Mesenchymal stem cell (in vitro differentiated cells and primary cell): ENCODE measurements at regions not wholly inside any gene's neighbourhood (a gene's known extent, or its start where the extent isn't known, plus 50 kb on each side); places are given as distances from the start of the nearest gene placed in this dataset.

Experiments used
- DNase-seq: peaks from one replicate; pipeline ENCODE4 v3.0.0-alpha.2; 2013
- H2AFZ ChIP-seq: one replicate; pipeline ENCODE4 v1.6.1; 2013; ENCODE audit warnings: low read depth, mild to moderate bottlenecking, control low read depth, inconsistent platforms, low read length, moderate library complexity
- H2AK5ac ChIP-seq: 2 replicates; pipeline ENCODE4 v1.6.1; 2013; ENCODE audit warnings: low read length, moderate library complexity, mild to moderate bottlenecking, inconsistent platforms; ENCODE audit not compliant: severe bottlenecking
- H2BK120ac ChIP-seq: one replicate; pipeline ENCODE4 v1.6.1; 2013; ENCODE audit warnings: low read depth, mild to moderate bottlenecking, inconsistent platforms, low read length, moderate library complexity
- H2BK12ac ChIP-seq, 2 experiments: one replicate each; pipeline ENCODE4 v1.6.1; 2013; ENCODE audit warnings: inconsistent platforms in 2 of 2, low read length in 2 of 2, mild to moderate bottlenecking in 2 of 2, moderate library complexity in 2 of 2, control low read depth in 1 of 2
- H2BK15ac ChIP-seq: one replicate; pipeline ENCODE4 v1.6.1; 2013; ENCODE audit warnings: mild to moderate bottlenecking, low read depth, inconsistent platforms; ENCODE audit not compliant: poor library complexity, severe bottlenecking
- H2BK5ac ChIP-seq: 2 replicates; pipeline ENCODE4 v1.6.1; 2013; ENCODE audit warnings: low read depth, mild to moderate bottlenecking, low read length, control low read depth, inconsistent platforms; ENCODE audit not compliant: poor library complexity, severe bottlenecking
- H3K14ac ChIP-seq, 2 experiments: one replicate each; pipeline ENCODE4 v1.6.1; 2013; ENCODE audit warnings: inconsistent platforms in 2 of 2, low read length in 2 of 2, control low read depth in 1 of 2, mild to moderate bottlenecking in 1 of 2, moderate library complexity in 1 of 2
- H3K18ac ChIP-seq, 2 experiments: one replicate each; pipeline ENCODE4 v1.6.1; 2013; ENCODE audit warnings: inconsistent platforms in 2 of 2, low read length in 2 of 2, control low read depth in 1 of 2, low read depth in 1 of 2, mild to moderate bottlenecking in 1 of 2
- H3K23ac ChIP-seq, 2 experiments: one replicate each; pipeline ENCODE4 v1.6.1; 2013; ENCODE audit warnings: inconsistent platforms in 2 of 2, low read length in 2 of 2, mild to moderate bottlenecking in 2 of 2, moderate library complexity in 2 of 2, control low read depth in 1 of 2
- H3K27ac ChIP-seq: 2 replicates; pipeline ENCODE4 v1.5.1; 2013; ENCODE audit warnings: mild to moderate bottlenecking, moderate library complexity, low read length, control low read depth, inconsistent platforms; ENCODE audit not compliant: poor library complexity, severe bottlenecking
- H3K27me3 ChIP-seq, 2 experiments: 2 replicates each; pipeline versions ENCODE4 v1.6.1 to v1.7.0; 2013; ENCODE audit warnings: low read length in 2 of 2, mild to moderate bottlenecking in 2 of 2, moderate library complexity in 2 of 2, control low read depth in 1 of 2, inconsistent platforms in 1 of 2; ENCODE audit not compliant: control insufficient read depth in 1 of 2, insufficient read depth in 1 of 2
- H3K36me3 ChIP-seq, 2 experiments: 2 replicates each; pipeline versions ENCODE4 v1.6.1 to v1.7.0; 2013; ENCODE audit warnings: low read length in 2 of 2, control low read depth in 1 of 2, inconsistent platforms in 1 of 2, low read depth in 1 of 2, mild to moderate bottlenecking in 1 of 2; ENCODE audit not compliant: insufficient read depth in 2 of 2, control insufficient read depth in 1 of 2
- H3K4ac ChIP-seq, 2 experiments: one replicate each; pipeline ENCODE4 v1.6.1; 2013; ENCODE audit warnings: inconsistent platforms in 2 of 2, low read length in 2 of 2, mild to moderate bottlenecking in 2 of 2, moderate library complexity in 2 of 2, control low read depth in 1 of 2, low read depth in 1 of 2
- H3K4me1 ChIP-seq: 2 replicates; pipeline ENCODE4 v1.6.1; 2013; ENCODE audit warnings: low read depth, low read length, control low read depth; ENCODE audit not compliant: control insufficient read depth, insufficient read depth
- H3K4me2 ChIP-seq: 2 replicates; pipeline ENCODE4 v1.6.1; 2013; ENCODE audit warnings: low read length, mild to moderate bottlenecking, inconsistent platforms; ENCODE audit not compliant: poor library complexity, severe bottlenecking
- H3K4me3 ChIP-seq, 2 experiments: 2 replicates each; pipeline versions ENCODE4 v1.5.1 to v1.7.0; 2013; ENCODE audit warnings: low read length in 2 of 2, mild to moderate bottlenecking in 2 of 2, control low read depth in 1 of 2, low read depth in 1 of 2; ENCODE audit not compliant: insufficient read depth in 1 of 2
- H3K79me1 ChIP-seq: replicated peaks from 2 replicates; pipeline ENCODE4 v1.6.1; 2013; ENCODE audit warnings: mild to moderate bottlenecking, control low read depth, low read length, inconsistent platforms; ENCODE audit not compliant: poor library complexity, severe bottlenecking
- H3K9ac ChIP-seq: 2 replicates; pipeline ENCODE4 v1.7.0; 2013; ENCODE audit warnings: mild to moderate bottlenecking, low read length, moderate library complexity
- H3K9me3 ChIP-seq: 2 replicates; pipeline ENCODE4 v1.7.0; 2013; ENCODE audit warnings: mild to moderate bottlenecking, low read length; ENCODE audit not compliant: control insufficient read depth
- H4K8ac ChIP-seq: one replicate; pipeline ENCODE4 v1.6.1; 2013; ENCODE audit warnings: inconsistent platforms, mild to moderate bottlenecking, low read length, moderate library complexity
- H4K91ac ChIP-seq: one replicate; pipeline ENCODE4 v1.6.1; 2013; ENCODE audit warnings: mild to moderate bottlenecking, low read length, inconsistent platforms
- WGBS: methylation state at CpG from one replicate; pipeline ENCODE4 v1.1.7; 2013; ENCODE audit warnings: mixed read lengths; 5-methylcytosine and 5-hydroxymethylcytosine counted together

GRCh38 chr9:6098431-6098830 lies 83.0 kb upstream of the RANBP6 start:
- 80% methylated on average over 1 of the region's 1 CpG for WGBS
- no peak overlapping the region for H2BK5ac ChIP-seq
- DNase-seq = peak; percentile 51

GRCh38 chr9:6096821-6097220 lies 81.4 kb upstream of the RANBP6 start:
- no peaks in the 10 kb centered on the region for H3K9me3 ChIP-seq
- no peak overlapping the region for H3K18ac ChIP-seq
- no peaks in the 10 kb centered on the region for H3K79me1 ChIP-seq
- DNase-seq = peak; percentile 48
- WGBS = 69% methylated on average over 3 of the region's 3 CpGs
- H2BK15ac ChIP-seq = no peak overlapping the region
- peak overlapping the region; percentile 37 for H3K9ac ChIP-seq
- H2BK12ac ChIP-seq = no peak overlapping the region
- no peak overlapping the region for H3K4me3 ChIP-seq
- H3K36me3 ChIP-seq = no peaks in the 10 kb centered on the region
- H2AK5ac ChIP-seq = no peak overlapping the region
- H3K27me3 ChIP-seq = no peaks in the 10 kb centered on the region
- no peak overlapping the region for H3K14ac ChIP-seq
- no peak overlapping the region for H3K23ac ChIP-seq
- no peak overlapping the region for H2BK5ac ChIP-seq
- no peak overlapping the region for H2BK120ac ChIP-seq
- H2AFZ ChIP-seq = no peak overlapping the region
- H3K4ac ChIP-seq = no peak overlapping the region
- no peak overlapping the region for H4K8ac ChIP-seq
- no peak overlapping the region for H3K4me2 ChIP-seq
- H4K91ac ChIP-seq = no peak overlapping the region
- no peak overlapping the region for H3K27ac ChIP-seq
- peaks cover 7% of the 10 kb centered on the region for H3K4me1 ChIP-seq

More at GRCh38 chr9:6098431-6098830, 83.0 kb upstream of the RANBP6 start:
- Histone ChIP-seq H2BK15ac (no peak overlapping the region), H3K27ac (no peak overlapping the region), H3K4me1 (peaks cover 9% of the 10 kb centered on the region), H2AFZ (no peak overlapping the region), H2BK12ac (no peak overlapping the region), H3K36me3 (no peaks in the 10 kb centered on the region), H3K27me3 (no peaks in the 10 kb centered on the region), H3K4ac (no peak overlapping the region), H3K23ac (no peak overlapping the region), H3K79me1 (no peaks in the 10 kb centered on the region), H2BK120ac (no peak overlapping the region), H2AK5ac (no peak overlapping the region), H3K14ac (no peak overlapping the region), H3K9ac (no peak overlapping the region), H4K91ac (no peak overlapping the region), H3K4me2 (no peak overlapping the region), H3K9me3 (no peaks in the 10 kb centered on the region), H3K4me3 (no peak overlapping the region), H4K8ac (no peak overlapping the region), H3K18ac (no peak overlapping the region)

GRCh38 chr9:6090277-6091210 lies 75.1 kb upstream of the RANBP6 start:
- no peak overlapping the region for H4K8ac ChIP-seq
- no peak overlapping the region for H3K27ac ChIP-seq
- H3K27me3 ChIP-seq = peaks cover 0 to under 1% of the 10 kb centered on the region in 2 experiments
- DNase-seq = no peak
- H2BK15ac ChIP-seq = no peak overlapping the region
- H4K91ac ChIP-seq = no peak overlapping the region
- H3K4me1 ChIP-seq = peaks cover 4% of the 10 kb centered on the region
- H2BK120ac ChIP-seq = no peak overlapping the region
- H3K23ac ChIP-seq = no peak overlapping the region
- H3K36me3 ChIP-seq = no peaks in the 10 kb centered on the region
- H3K18ac ChIP-seq = no peak overlapping the region
- H3K14ac ChIP-seq = no peak overlapping the region
- no peaks in the 10 kb centered on the region for H3K79me1 ChIP-seq
- no peak overlapping the region for H2BK5ac ChIP-seq
- H2BK12ac ChIP-seq = no peak overlapping the region
- no peak overlapping the region for H2AFZ ChIP-seq
- H3K9me3 ChIP-seq = no peaks in the 10 kb centered on the region
- H3K9ac ChIP-seq = no peak overlapping the region
- H3K4me2 ChIP-seq = no peak overlapping the region
- H3K4me3 ChIP-seq = no peak overlapping the region
- no CpG with 5 or more reads among the region's 1 CpG for WGBS
- no peak overlapping the region for H2AK5ac ChIP-seq
- no peak overlapping the region for H3K4ac ChIP-seq

- Histone ChIP-seq H2AK5ac (no peak overlapping the region), H3K36me3 (no peaks in the 10 kb centered on the region), H4K91ac (no peak overlapping the region), H2AFZ (no peak overlapping the region), H3K27me3 (peaks cover 0 to 5% of the 10 kb centered on the region in 2 experiments), H3K18ac (no peak overlapping the region), H2BK120ac (no peak overlapping the region), H3K4me3 (no peak overlapping the region), H4K8ac (no peak overlapping the region), H3K27ac (no peak overlapping the region), H3K4me2 (no peak overlapping the region), H3K9ac (no peak overlapping the region), H3K4ac (no peak overlapping the region), H3K4me1 (peaks cover 4% of the 10 kb centered on the region), H2BK5ac (no peak overlapping the region), H3K23ac (no peak overlapping the region), H3K14ac (no peak overlapping the region), H3K79me1 (no peaks in the 10 kb centered on the region), H3K9me3 (no peaks in the 10 kb centered on the region), H2BK12ac (no peak overlapping the region), H2BK15ac (no peak overlapping the region)
- DNase-seq = no peak
- WGBS = 86% methylated on average over 1 of the region's 1 CpG
Measured at GRCh38 chr9:6089300-6089699, 73.9 kb upstream of the RANBP6 start.
